ENCODE measurements at regions not wholly inside any gene's neighbourhood (a gene's known extent, or its start where the extent isn't known, plus 50 kb on each side); places are given as distances from the start of the nearest gene placed in this dataset.
A peak's percentile ranks its signal among the peaks of the same experiment; 100 is the strongest.

DNA sequence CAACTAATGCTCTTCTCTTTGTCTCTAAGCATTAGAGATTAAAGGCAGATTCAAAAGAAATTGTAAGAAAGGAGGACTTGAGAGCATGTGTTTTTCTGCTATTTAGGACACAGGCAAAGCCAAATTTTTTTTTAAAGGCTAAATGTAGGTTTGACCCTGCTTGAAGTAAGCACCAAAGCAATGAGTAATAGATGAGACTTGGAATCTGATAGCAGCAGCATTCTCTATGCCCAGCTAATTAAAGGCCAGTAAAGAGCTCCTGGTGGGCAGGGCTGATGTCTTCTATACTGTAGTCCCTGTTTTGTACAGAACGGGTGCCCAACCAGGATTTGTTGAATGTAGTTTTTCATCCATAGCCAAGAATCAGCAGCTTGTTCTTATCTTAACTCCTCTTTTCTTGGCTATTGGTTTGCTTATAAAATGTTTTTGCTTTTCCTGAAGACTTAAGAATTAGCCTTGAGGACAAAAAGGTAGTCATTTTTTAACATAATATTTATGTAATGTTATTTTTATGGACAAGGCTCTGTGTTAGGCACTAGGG is 179.6 kb downstream of the LMO4 start:
- TF ChIP-seq POLR2A (IDR thresholded peaks at IDR 0.05; ENCODE audit: low read length) (no peak), GATA1 (IDR thresholded peaks at IDR 0.05; ENCODE audit: low read depth, low read length) (no peak)
- no peak for DNase-seq

DNA sequence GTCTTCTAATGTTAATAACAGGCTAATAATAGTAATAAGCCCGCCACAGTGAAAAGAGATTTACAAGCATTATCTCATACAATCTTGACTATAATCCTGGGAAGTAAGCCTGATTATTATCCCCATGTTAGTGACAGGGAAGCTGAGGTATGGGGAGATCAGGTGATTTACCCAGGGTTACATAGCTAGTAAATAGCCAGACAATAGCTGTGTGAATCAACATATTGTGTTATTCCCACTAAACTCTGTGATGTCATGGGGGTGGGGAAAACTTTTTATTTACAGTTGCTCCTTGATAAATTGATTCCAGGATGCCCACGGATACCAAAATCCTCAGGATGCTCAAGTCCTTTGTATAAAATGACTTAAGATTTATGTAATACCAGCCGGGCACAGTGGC is 181.9 kb downstream of the LMO4 start:
- TF ChIP-seq POLR2A (IDR thresholded peaks at IDR 0.05; ENCODE audit: low read length) (no peak), GATA1 (IDR thresholded peaks at IDR 0.05; ENCODE audit: low read depth, low read length) (no peak)
- no peak for DNase-seq

DNA sequence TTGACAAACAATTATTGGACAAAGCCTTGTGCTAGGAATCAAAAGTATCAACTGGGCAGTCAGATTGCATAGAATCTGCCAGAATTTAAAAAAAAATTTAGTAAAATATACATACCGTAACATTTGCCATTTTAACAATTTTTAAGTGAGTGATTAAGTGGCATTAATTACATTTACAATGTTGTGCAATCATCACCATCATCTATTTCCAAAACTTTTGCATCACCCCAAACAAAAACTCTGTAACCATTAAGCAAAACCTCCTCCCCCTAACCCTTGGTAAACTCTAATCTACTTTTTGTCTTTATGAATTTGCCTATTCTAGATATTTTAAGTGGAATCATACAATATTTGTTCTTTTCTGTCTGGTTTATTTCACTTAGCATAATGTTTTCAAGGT is 182.8 kb downstream of the LMO4 start:
- TF ChIP-seq GATA1 (IDR thresholded peaks at IDR 0.05; ENCODE audit: low read depth, low read length) (no peak), POLR2A (IDR thresholded peaks at IDR 0.05; ENCODE audit: low read length) (no peak)
- no peak for DNase-seq

DNA sequence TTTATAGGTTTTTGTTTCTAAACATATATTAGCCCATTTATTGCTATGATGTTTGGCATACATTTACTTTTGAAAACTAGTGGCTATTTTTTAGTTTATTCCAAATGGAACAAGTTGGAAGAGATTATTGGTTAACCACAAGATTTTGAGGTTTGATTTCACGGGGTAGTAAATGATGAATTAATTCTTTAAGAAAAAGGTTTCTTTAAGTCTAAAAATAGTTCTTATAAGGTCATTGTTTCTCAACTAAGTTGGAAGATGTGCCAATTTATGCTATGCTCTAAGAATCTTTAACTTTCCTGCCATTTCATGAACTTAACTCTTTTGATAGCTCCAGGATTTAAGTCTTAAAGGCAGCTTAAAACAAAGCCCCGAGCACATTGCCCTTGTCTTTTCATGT is 183.8 kb downstream of the LMO4 start:
- DNase-seq: no peak
- TF ChIP-seq GATA1 (IDR thresholded peaks at IDR 0.05; ENCODE audit: low read depth, low read length) (no peak), POLR2A (IDR thresholded peaks at IDR 0.05; ENCODE audit: low read length) (no peak)

DNA sequence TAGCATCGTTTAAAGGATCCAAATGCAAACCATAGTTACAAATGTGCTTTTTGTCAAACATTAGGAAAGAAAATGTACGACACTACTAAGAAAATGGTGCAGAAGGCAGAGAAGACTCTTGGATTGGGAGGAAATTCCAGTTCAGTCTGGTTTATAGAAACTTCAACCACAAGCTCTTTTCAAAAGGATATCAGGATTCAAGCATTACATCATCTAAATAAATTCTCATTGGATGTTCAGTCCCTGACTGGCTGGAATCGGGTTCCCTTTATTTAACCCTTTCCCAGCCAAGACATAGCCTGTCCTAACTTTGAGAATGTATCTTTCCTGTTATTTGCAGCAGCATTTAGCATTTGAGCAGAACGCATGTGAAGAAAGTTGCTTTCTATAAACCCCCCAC is 184.6 kb downstream of the LMO4 start:
- DNase-seq: no peak
- TF ChIP-seq GATA1 (IDR thresholded peaks at IDR 0.05; ENCODE audit: low read depth, low read length) (no peak), POLR2A (IDR thresholded peaks at IDR 0.05; ENCODE audit: low read length) (no peak)

DNA sequence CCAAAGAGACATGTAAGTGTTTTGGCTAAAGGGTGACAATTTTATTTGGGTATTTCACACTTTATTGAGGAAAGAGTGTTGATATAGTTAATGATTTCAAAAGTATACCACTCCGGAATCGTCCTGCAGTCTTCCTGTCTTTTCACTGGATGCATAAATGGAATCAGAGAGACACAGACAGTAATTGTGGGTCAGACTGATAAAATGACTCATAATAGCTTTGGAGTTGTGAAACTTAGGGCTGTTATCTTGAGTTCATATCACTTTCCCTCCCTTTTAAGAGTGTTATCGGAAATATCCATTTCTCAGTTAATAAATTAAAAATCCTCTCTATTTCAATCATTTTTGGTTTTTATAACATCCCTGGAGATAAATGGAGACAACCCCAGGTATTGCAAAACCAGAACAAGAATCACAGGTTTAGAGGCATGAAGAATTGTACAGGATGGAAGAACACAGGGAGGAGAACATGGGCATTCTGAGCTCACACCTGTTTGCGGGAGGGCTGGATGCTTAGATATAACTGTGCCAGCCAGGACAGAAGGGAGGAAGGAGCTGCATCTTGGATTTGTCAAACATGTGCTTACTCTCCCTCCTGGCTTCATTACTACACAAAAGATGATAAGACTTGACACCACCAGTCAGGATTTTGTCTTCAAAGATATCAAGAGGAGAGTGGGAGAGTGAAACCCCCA is 185.4 kb downstream of the LMO4 start:
- no peak for TF ChIP-seq POLR2A (IDR thresholded peaks at IDR 0.05; ENCODE audit: low read length)
- no peak for TF ChIP-seq GATA1 (IDR thresholded peaks at IDR 0.05; ENCODE audit: low read depth, low read length)
- peak in 1 of 2 experiments; percentile 3 for DNase-seq

DNA sequence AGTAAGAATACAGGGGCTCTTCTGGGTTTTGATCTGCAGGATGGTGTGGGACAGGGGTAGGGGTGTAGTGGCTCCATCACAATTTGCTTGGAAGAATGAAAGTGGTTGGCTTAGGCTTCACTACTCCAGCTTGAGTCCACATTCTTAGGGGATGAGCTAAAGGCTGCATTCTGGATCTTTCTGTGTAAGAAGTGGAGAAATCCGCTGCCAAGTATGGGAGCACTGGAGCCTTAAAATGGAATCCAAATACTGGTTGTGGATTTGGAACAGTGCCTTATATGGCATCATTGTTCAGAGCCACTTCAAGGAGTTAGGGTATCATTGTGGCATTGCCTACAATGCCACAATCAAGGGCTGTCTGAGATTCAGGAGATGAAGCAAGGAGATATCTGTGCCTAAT is 187.1 kb downstream of the LMO4 start:
- no peak for TF ChIP-seq GATA1 (IDR thresholded peaks at IDR 0.05; ENCODE audit: low read depth, low read length)
- TF ChIP-seq POLR2A (IDR thresholded peaks at IDR 0.05; ENCODE audit: low read length): no peak

DNA sequence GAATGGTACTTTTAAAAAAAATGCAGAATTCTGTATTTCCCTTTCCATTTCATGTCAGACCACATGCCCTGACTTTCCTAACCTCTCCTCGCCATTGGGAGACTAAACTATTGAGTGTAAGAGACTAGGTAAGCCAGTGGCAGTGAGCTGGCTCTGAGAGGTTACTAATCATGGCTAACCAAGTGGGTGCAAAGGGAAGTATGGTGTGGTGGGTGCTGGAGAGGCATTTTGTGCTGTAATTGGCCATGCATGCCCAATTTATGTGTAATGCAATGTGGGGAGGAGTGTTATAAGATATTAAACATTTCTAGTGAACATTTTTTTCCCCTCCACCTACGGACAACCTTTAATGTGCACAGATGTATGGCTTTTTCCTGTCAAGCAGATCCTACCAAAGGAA is 190.1 kb downstream of the LMO4 start:
- DNase-seq: no peak
- TF ChIP-seq POLR2A (IDR thresholded peaks at IDR 0.05; ENCODE audit: low read length) (no peak), GATA1 (IDR thresholded peaks at IDR 0.05; ENCODE audit: low read depth, low read length) (no peak)

More for the DNA sequence above, 187.1 kb downstream of the LMO4 start:
- no peak for DNase-seq

DNA sequence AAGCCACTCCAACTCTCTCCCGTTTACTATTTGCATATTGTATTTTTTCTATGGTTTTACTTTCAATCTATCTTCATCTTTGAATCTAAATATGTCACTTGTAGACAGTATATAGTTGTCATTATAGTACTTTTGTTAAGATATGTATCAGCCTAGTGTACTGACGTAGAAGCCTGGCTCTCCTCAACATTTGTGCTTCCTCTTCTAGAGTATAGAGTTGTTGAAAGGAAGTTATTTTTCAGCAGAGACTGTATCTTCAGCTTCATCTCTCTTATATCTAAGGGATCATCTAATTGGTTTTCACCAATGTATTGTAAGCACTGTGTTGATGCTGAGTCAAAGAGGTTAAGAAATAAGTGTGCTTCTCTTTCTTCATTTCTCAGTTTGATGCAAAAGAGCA is 192.8 kb downstream of the LMO4 start:
- no peak for DNase-seq
- TF ChIP-seq GATA1 (IDR thresholded peaks at IDR 0.05; ENCODE audit: low read depth, low read length): no peak

DNA sequence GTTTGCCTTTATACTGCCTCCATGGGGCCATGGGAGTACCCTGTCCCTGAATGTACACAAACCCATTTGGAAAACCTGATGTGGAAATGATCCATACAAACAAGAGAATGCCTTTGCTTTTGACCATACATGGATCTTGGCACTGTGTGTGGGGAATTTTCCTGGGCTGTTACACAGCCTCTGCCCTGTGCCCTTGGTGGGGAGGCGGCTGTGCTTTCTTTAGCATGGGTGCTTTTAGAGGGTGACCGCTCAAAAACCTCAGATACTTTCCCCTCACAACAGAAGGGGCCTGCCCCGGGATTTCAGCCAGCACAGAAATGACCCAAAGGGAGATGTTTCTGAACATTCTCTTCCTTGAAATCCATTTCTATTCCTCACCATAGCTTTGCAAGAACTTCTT is 194.8 kb downstream of the LMO4 start:
- DNase-seq: no peak
- TF ChIP-seq GATA1 (IDR thresholded peaks at IDR 0.05; ENCODE audit: low read depth, low read length): no peak
- TF ChIP-seq POLR2A (IDR thresholded peaks at IDR 0.05; ENCODE audit: low read length): no peak

DNA sequence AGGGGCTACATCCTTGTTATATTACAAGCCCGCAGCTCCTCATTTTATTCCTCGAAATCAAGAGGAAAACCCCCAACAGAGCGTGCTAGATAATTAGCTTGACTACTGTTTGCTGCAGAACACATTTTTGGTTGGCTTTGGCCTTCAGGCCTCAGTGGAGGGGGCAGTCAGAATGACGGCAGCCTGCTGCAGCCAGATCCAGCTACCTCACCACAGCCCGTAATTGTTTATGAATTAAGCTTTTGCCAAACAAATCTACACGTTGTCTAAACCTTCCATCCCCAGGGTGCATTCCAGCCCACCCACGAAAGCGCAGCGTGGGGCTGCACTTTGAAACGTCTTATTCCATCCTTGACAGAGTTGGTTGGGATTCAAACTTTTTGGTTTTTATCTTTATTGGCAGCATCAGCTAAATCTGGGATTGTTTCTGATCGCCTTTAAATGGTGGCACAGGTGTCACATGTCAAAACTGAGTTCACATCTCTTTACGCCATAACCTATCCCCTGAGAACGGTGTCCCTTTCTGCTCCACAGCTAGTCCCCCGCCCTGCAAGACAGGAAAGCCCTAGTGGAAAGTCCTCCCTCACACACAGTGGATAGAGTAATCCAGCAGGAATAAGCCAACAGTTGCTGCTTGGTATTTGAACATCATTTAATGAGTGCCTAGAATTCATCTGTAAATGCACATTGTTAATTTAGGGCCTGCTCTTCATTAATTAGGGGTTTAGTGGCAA is 195.5 kb downstream of the LMO4 start:
- TF ChIP-seq POLR2A (IDR thresholded peaks at IDR 0.05; ENCODE audit: low read length): no peak
- DNase-seq: no peak

DNA sequence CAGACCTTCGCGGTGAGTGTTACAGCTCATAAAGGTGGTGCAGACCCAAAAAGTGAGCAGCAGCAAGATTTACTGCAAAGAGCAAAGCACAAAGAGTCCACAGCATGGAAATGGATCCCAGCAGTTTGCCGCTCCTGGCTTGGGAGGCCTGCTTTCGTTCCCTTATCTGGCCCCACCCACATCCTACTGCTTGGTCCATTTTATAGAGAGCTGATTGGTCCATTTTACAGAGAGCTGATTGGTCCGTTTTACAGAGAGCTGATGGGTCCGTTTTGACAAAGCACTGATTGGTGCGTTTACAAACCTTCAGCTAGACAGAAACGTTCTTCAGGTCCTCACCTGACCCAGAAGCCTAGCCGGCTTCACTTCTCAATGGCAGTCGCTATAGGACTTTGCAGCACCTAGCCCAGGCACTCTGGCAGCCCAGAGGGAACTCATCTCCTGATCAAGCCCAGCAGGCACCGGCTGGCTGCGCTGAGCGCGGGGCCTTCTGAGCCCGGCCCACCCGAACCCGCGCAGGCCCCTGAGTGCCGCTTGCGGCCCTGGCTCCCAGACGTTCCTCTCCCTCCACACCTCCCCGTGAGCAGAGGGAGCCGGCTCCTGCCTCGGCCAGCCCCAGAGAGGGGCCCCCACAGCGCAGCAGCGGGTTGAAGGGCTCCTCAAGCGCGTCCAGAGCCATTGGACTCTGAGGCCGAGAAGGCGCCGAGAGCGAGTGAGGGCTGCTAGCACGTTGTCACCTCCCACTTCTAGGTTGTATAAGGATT is 200.3 kb downstream of the LMO4 start:
- TF ChIP-seq GATA1 (IDR thresholded peaks at IDR 0.05; ENCODE audit: low read depth, low read length) (no peak), POLR2A (IDR thresholded peaks at IDR 0.05; ENCODE audit: low read length) (no peak)
- DNase-seq: no peak

DNA sequence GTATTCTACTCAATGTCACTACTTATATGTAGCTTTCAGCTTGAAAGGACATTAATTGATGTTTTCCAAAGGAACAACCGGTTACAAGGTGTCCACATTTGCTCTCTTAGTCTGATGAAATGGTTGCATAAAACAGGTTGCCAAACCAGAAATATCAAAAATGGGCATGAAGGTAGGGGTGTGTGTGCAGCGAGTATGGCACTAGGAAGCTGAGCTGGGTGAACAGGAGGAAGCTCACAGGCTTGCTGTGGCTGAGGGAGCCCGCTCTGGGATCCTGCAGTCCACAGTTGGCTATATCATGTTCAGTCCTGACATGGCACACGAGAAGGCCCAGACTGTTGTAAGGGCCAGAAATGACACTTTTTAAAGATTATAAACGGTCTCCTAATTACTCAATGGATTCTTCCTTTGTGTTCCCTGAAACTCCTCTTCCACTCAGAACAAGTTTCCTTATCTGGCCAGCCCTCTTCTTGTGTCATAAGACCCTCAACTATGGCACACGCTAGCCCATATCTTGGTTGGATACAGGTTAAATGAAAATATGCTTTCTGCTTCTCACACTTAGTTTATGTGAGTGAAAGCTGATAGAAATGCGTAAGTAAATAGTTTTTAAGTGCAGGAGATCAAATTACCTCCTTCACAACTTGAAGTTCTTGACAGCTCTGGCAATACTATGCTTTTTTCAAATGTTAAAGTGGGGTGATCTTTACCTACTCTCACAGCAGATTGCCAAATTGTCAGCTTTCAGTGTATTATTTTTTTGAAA is 201.5 kb downstream of the LMO4 start:
- DNase-seq: no peak
- TF ChIP-seq POLR2A (IDR thresholded peaks at IDR 0.05; ENCODE audit: low read length) (no peak), GATA1 (IDR thresholded peaks at IDR 0.05; ENCODE audit: low read depth, low read length) (no peak)

DNA sequence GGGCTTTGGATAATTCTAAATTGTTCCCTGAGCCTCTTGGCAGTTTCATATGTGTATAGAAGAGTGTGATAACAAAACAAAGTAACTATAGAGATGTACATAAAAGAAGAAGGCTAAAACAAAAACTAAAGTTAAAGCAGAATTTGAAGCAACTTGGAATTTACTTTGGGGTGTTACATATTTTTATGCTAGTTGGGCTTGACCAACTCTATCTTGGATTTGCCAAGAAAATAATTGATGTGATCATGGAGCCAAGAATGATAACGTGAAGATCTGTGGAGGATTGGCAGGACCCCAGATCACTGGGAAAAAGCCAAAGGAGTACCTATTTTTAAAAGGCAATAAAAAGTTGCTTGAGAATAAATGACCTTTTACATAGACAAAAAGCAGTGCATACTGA is 206.9 kb downstream of the LMO4 start:
- TF ChIP-seq POLR2A (IDR thresholded peaks at IDR 0.05; ENCODE audit: low read length) (no peak), GATA1 (IDR thresholded peaks at IDR 0.05; ENCODE audit: low read depth, low read length) (no peak)
- DNase-seq: no peak

Data from erythroblast (primary cell).